ENCODE measurements at regions not wholly inside any gene's neighbourhood (a gene's known extent, or its start where the extent isn't known, plus 50 kb on each side); places are given as distances from the start of the nearest gene placed in this dataset.
"Not testable (repeated sequence)": the region's sequence is repeated elsewhere in the genome, so short reads cannot be mapped to it uniquely, and the experiment has no call there.

- DNase-seq = peak; percentile 80
Measured at GRCh38 chr2:44087036-44087713, 81.5 kb upstream of the PPM1B start.

DNA sequence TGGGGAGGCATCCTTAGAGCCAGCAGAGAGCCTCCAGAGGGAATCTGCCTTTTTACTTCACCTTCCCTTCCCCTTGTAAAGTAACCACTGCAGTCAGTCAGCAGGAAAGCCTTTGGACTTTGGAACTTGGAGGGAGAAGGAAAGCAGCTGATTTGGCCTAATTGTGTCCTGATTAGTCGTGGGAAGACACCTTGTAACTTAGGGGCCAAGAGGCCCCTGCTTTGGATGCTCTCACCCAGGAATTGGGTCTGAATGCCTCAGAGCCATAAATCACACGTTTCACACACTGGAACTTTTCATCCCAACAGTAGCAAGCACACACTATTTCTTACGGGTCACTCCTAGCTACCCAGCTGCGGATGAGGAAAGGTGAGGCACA, 81.0 kb upstream of the PPM1B start:
- DNase-seq = peak; percentile 44

DNA sequence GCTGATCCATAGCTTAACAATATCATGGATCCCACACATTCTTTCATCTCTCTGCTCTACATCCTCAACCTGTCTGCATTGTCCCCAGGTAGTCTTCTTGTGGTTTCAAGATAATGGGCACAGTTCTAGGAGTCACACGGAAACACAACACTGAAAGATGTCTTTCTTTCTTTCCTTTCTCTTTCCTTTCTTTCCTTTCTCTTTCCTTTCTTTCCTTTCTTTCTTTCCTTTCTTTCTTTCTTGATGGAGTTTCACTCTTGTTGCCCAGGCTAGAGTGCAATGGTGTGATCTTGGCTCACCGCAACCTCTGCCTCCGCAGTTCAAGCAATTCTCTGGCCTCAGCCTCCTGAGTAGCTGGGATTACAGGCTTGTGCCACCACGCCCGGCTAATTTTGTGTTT, 76.2 kb upstream of the PPM1B start:
- not testable (repeated sequence) for DNase-seq

- DNase-seq = no peak
Measured at GRCh38 chr2:44093970-44094369, 74.7 kb upstream of the PPM1B start.

DNA sequence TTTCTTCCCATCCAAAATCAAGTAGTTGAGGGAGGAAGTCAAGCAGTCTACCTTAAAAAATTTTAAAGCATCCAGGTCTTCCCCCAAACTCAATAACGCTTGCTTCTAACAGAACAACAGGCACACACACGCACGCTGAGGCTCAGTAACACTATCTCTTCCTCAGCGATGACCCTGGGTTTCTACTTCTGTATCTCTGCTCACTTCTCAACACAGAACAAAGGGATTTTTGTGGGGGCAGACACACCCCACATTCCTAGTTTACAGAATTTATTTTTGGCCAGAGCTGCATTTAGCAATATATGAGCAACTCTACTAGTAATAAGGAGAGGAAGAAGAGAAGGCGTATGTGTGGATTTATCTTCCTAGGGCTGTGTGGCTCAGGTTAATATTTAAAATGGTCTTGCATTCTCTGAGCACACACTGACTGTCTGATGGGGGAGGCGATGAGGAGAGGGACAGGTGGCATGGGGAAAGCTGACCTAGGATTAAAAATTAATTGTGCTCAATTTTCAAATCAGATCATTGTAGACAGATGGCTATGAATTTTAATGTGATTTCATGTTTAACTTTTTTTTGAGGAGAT, 71.3 kb upstream of the PPM1B start:
- no peak for DNase-seq

DNA sequence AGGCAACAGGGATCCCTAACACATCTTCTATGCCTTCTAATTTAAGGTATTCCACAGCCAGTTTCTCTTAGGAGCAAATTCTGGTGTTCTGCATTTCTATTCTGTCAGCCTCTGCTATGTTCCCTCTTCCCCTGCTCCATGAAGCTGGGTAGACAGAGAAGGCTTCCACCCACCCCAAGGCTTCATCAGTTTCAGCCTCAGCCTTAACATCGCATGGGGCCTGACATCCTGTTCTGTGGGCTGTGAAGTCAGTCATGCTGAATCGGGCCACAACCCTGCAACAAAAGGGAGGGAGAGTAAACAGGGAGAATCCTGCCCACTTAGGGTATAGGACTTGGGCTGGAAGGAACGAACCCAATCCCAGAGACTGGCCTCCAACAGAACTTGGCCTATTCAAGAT, 70.6 kb upstream of the PPM1B start:
- DNase-seq = no peak

- no peak for DNase-seq
Measured at GRCh38 chr2:44098891-44099290, 69.8 kb upstream of the PPM1B start.

GRCh38 chr2:44100351-44100750, 68.3 kb upstream of the PPM1B start:
- no peak for DNase-seq

DNA sequence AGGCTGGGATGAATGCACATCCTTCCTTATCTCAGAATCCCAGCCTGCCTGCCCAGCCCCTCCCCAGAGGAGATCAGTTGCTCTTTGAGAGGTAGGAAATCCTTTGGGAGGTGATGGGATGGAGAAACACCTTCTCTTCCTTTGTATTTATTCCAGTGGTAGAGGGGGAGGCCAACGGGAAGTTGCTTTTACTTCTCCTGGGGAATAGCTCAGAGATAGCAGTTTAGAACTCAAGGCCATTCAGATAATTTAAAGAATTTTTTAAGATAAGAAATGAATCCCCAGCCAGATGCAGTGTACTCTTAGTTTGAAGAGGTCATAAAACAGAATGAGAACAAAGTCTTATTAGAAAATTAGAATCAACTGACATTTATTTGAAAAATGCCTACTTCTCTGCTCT, 67.4 kb upstream of the PPM1B start:
- no peak for DNase-seq

DNA sequence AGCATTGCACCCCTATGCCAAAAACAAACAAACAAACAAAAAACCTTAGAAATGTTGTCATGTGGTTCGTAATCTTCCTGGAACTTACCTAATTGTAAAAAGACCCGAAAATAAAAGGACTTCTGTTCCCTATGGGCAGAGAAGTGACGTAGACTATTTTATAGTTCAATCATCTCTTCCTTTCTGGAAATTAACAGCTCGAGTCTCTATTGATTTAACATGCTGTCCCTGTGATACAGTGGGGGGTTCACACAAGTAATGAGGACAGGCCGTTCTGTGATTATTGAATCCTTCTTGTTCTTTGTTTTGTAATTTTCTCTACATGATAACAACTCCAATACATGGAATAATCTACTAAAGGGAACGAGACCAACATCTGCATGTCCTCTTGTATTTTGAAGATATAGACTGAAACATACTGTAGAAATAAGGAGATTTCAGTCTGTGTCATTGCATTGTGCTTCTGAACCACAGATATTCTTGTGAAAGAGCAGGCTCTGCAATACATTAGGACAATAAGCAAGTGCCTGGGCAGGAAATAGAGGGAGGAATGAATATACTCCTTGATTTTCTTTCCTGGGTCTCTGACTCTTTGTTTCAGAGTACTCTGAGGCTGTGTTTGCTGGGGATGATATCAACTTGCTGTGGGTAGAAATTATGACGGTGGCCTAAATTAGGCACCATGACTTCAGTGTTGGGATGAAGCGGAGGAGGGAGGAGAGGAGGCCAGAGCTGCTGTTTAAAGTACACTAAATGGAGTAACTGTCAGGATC, 65.7 kb upstream of the PPM1B start:
- DNase-seq = no peak

DNA sequence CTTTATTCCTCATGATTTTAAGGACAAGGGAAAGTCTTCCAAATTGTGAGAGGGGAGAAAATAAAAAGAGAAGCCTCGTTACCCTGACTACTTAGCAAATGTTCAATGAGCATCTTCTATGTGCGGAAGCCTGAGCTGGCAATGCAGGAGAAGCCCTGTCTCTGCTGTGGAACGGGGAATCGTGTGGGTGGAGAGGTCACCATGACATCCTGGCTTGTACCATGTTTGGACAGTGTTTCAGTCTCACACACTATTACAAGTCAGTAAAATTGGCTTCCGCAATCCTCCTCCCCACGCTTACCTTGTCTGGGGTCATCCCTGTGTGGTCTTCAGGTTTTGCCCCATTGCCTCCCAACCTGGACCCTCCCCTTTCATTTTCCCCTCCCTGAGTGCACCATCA, 65.0 kb upstream of the PPM1B start:
- no peak for DNase-seq

- no peak for DNase-seq
Measured at GRCh38 chr2:44104855-44105271, 63.8 kb upstream of the PPM1B start.

DNA sequence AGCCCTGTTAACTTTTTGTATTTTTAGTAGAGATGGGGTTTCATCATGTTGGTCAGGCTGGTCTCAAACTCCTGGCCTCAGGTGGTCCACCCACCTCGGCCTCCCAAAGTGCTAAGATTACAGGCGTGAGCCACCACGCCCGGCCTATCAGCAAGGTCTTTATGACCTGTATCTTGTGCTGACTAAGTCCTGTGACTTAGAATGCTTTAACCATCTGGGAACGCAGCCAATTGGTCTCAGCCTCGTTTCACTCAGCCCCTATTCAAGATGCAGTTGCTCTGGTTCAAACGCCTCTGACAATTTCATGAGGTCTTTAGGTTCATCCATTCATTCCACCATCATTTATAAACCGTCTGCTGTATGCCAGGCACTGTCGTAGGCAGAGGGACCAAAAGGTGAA, 62.2 kb upstream of the PPM1B start:
- not testable (repeated sequence) for DNase-seq

DNA sequence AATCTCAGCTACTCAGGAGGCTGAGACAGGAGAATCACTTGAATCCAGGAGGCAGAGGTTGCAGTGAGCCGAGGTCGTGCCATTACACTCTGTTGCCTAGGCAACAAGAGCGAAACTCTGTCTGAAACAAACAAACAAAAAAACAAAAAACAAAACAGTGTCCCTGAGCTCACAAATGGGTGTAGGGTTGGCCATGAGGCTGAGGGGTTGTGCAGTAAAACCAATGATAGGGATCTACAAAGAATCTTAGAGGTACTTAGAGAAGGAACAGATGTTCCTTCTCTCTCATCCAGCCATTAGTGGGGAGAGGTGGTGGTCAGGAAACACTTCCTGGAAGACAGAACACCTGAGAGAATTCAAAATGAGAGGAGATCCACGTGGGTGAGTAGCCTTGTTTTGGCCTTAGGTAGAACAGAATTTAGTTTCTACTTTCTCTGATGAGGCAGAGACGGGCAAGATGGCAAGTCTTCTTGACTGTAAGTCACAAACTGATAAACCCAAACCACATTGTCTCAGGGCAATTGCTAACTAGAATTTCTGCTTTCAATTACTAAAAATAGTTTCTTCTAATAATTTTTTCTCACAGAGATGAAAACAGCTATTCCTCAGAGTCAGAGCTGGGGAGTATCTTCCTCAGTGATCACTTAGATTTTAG, 61.5 kb upstream of the PPM1B start:
- DNase-seq = no peak

GRCh38 chr2:44107974-44108373, 60.7 kb upstream of the PPM1B start:
- no peak for DNase-seq

GRCh38 chr2:44109166-44109565, 59.5 kb upstream of the PPM1B start:
- no peak for DNase-seq

DNA sequence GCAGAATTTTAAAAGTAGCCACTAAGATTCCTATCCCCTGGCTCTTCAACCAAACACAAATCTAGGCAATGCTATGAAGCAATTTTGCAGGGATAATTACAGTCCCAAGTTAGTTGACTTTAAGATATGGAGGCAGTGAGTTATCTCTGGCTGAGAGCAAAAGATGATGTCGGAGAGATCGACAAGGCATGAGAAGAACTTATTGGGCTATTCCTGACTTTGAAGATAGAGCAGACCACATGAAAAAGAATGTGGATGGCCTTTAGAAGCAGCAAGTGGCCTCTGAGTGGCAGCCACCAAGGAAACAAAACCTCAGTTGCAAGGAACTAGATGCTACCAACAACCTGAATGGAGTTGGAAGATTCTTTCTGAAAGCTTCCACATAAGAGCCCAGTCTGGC, 58.2 kb upstream of the PPM1B start:
- DNase-seq = no peak

DNA sequence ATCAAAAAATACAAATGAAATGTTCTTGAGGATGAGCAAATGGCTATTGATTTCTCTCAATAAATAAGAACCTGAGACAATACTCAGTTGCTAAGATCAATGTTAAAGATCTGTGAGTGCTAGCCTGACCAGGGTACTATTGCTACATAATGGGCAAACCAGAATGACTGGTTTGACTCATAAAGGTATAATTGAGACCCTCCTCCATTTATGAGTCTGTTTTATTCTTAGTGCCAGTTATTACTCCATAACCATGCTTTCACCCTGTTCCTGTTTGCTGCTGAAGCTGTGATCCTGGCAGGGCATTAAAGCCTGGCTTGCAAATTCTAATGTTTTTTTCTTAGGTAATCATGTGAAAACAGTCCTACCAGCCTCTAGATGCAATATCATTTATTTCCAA, 56.6 kb upstream of the PPM1B start:
- no peak for DNase-seq

- no peak for DNase-seq
Measured at GRCh38 chr2:44116319-44116718, 52.4 kb upstream of the PPM1B start.

DNA sequence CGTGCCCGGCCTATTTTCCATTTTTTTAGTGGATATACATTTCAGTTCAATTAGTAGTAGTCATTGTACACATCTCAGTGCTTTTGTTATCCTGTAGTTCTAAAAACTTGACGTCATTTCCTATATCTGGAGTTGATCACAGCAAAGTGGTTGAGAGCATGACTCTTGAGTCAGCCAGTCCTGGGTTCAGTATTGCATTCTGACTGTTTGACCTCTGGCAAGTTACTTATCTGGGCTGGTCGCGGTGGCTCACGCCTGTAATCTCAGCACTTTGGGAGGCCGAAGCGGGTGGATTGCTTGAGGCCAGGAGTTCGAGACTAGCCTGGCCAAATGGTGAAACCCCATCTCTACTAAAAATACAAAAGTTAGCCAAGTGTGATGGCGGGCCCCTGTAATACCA, 50.4 kb upstream of the PPM1B start:
- DNase-seq = no peak

All from NCI-H69 (cell line).